Neural crest cell (in vitro differentiated cells): ENCODE measurements at regions not wholly inside any gene's neighbourhood (a gene's known extent, or its start where the extent isn't known, plus 50 kb on each side); places are given as distances from the start of the nearest gene placed in this dataset.

Experiments
- DNase-seq: peaks from one replicate; pipeline ENCODE4 v3.0.0; 2021; ENCODE audit warnings: low read depth, mixed read lengths, low spot score
- H3K27ac Mint-ChIP-seq: one replicate; pipeline ENCODE4 v1.8.0; 2021; ENCODE audit warnings: mild to moderate bottlenecking, mixed read lengths; ENCODE audit not compliant: unreplicated experiment
- H3K27me3 Mint-ChIP-seq: 2 replicates; pipeline ENCODE4 v1.8.0; 2021; ENCODE audit warnings: low read depth, mild to moderate bottlenecking, mixed read lengths
- H3K36me3 Mint-ChIP-seq: 2 replicates; pipeline ENCODE4 v1.8.0; 2021; ENCODE audit warnings: low read depth, mild to moderate bottlenecking, mixed read lengths
- H3K4me1 Mint-ChIP-seq: 2 replicates; pipeline ENCODE4 v1.8.0; 2021; ENCODE audit warnings: mixed read lengths
- H3K4me3 Mint-ChIP-seq: one replicate; pipeline ENCODE4 v1.8.0; 2021; ENCODE audit warnings: mild to moderate bottlenecking, mixed read lengths
- H3K9me3 Mint-ChIP-seq: 2 replicates; pipeline ENCODE4 v1.8.0; 2021; ENCODE audit warnings: mixed read lengths
- CTCF ChIP-seq: fragments of 200-600 bp; sonication (generic); conservative IDR thresholded peaks from 2 replicates; pipeline ENCODE4 v1.5.0; 2021; ENCODE audit warnings: antibody characterized with exemption, mild to moderate bottlenecking

- Mint-ChIP-seq H3K9me3 (no peaks in the 10 kb centered on the region), H3K36me3 (no peaks in the 10 kb centered on the region), H3K4me3 (no peak overlapping the region), H3K27ac (no peak overlapping the region), H3K4me1 (no peaks in the 10 kb centered on the region), H3K27me3 (peaks cover 17% of the 10 kb centered on the region)
- TF ChIP-seq CTCF = no peak
- no peak for DNase-seq
Measured at GRCh38 chr7:106522696-106523095, 138.3 kb downstream of the CCDC71L start.

GRCh38 chr7:106521541-106521940 lies 139.4 kb downstream of the CCDC71L start:
- no peak overlapping the region for H3K27ac Mint-ChIP-seq
- no peaks in the 10 kb centered on the region for H3K4me1 Mint-ChIP-seq
- DNase-seq = no peak
- H3K27me3 Mint-ChIP-seq = peaks cover 27% of the 10 kb centered on the region
- H3K36me3 Mint-ChIP-seq = no peaks in the 10 kb centered on the region
- H3K9me3 Mint-ChIP-seq = no peaks in the 10 kb centered on the region
- no peak for TF ChIP-seq CTCF
- H3K4me3 Mint-ChIP-seq = no peak overlapping the region

- Mint-ChIP-seq H3K4me1 (no peaks in the 10 kb centered on the region), H3K9me3 (no peaks in the 10 kb centered on the region), H3K36me3 (no peaks in the 10 kb centered on the region), H3K27me3 (peaks cover 30% of the 10 kb centered on the region), H3K27ac (no peak overlapping the region), H3K4me3 (no peak overlapping the region)
- no peak for DNase-seq
- TF ChIP-seq CTCF = no peak
Measured at GRCh38 chr7:106520962-106521514, 139.9 kb downstream of the CCDC71L start.

- TF ChIP-seq CTCF = no peak
- H3K9me3 Mint-ChIP-seq = no peaks in the 10 kb centered on the region
- DNase-seq = no peak
- H3K4me3 Mint-ChIP-seq = no peak overlapping the region
- no peaks in the 10 kb centered on the region for H3K4me1 Mint-ChIP-seq
- H3K36me3 Mint-ChIP-seq = no peaks in the 10 kb centered on the region
- no peak overlapping the region for H3K27ac Mint-ChIP-seq
- H3K27me3 Mint-ChIP-seq = peaks cover 35% of the 10 kb centered on the region
Measured at GRCh38 chr7:106518967-106519366, 142.0 kb downstream of the CCDC71L start.

- DNase-seq = no peak
- no peak overlapping the region for H3K27ac Mint-ChIP-seq
- peaks cover 35% of the 10 kb centered on the region for H3K27me3 Mint-ChIP-seq
- no peaks in the 10 kb centered on the region for H3K9me3 Mint-ChIP-seq
- no peak for TF ChIP-seq CTCF
- no peaks in the 10 kb centered on the region for H3K36me3 Mint-ChIP-seq
- H3K4me1 Mint-ChIP-seq = no peaks in the 10 kb centered on the region
- H3K4me3 Mint-ChIP-seq = no peak overlapping the region
Measured at GRCh38 chr7:106518239-106518638, 142.7 kb downstream of the CCDC71L start.

- no peak overlapping the region for H3K4me3 Mint-ChIP-seq
- H3K36me3 Mint-ChIP-seq = no peaks in the 10 kb centered on the region
- TF ChIP-seq CTCF = no peak
- no peaks in the 10 kb centered on the region for H3K4me1 Mint-ChIP-seq
- DNase-seq = no peak
- H3K9me3 Mint-ChIP-seq = no peaks in the 10 kb centered on the region
- no peak overlapping the region for H3K27ac Mint-ChIP-seq
- peaks cover 37% of the 10 kb centered on the region for H3K27me3 Mint-ChIP-seq
Measured at GRCh38 chr7:106517508-106517907, 143.4 kb downstream of the CCDC71L start.
